Endothelial cell of umbilical vein (primary cell): ENCODE measurements at regions not wholly inside any gene's neighbourhood (a gene's known extent, or its start where the extent isn't known, plus 50 kb on each side); places are given as distances from the start of the nearest gene placed in this dataset.

Experiments used
- BruUV-seq: library from RNA; stranded (reverse); fragments of 400-500 nt; replicated peaks from 2 replicates; lab custom pipeline; 2021; lab: Mats Ljungman, UMichigan
- CTCF ChIA-PET: fragments of 300-600, 350-600 bp; sonication (Branson Sonifier 250); formaldehyde crosslinking; loops from one replicate; lab custom pipeline; 2021; ENCODE audit warnings: antibody characterized with exemption, inconsistent platforms; lab: Charles Lee
- POLR2A ChIA-PET: fragments of 300-600, 350-600 bp; sonication (Branson Sonifier 250); formaldehyde crosslinking; loops from one replicate; lab custom pipeline; 2021; ENCODE audit warnings: antibody characterized with exemption, inconsistent platforms; lab: Charles Lee
- DNase-seq: peaks from one replicate; pipeline ENCODE4 v3.0.0-alpha.2; 2011; ENCODE audit warnings: low read depth, low spot score
- FAIRE-seq: peaks from 2 replicates; lab custom pipeline; 2011; peaks lifted over from hg19 to GRCh38; lab: Jason Lieb, UNC
- H2AFZ ChIP-seq: 2 replicates; pipeline ENCODE4 v1.6.0; 2012; ENCODE audit warnings: low read depth, low read length, control low read depth, inconsistent platforms
- H3K27ac ChIP-seq: 2 replicates; pipeline ENCODE4 v1.5.1; 2011; ENCODE audit warnings: low read depth, mild to moderate bottlenecking, control low read depth, low read length, moderate library complexity; ENCODE audit not compliant: insufficient read depth
- H3K27me3 ChIP-seq, 2 experiments: 2 replicates each; pipeline versions ENCODE4 v1.6.0 to v1.6.1; 2011; ENCODE audit warnings: low read length in 2 of 2, mixed read lengths in 1 of 2; ENCODE audit not compliant: control insufficient read depth in 2 of 2, insufficient read depth in 2 of 2
- H3K36me3 ChIP-seq, 2 experiments: 2 replicates in 1 of 2; 3 replicates in 1 of 2; pipeline ENCODE4 v1.5.1; 2011; ENCODE audit warnings: low read length in 2 of 2, mild to moderate bottlenecking in 1 of 2, moderate library complexity in 1 of 2; ENCODE audit not compliant: control insufficient read depth in 2 of 2, insufficient read depth in 2 of 2; ENCODE audit errors: extremely low read depth in 1 of 2
- H3K4me1 ChIP-seq: 3 replicates; pipeline ENCODE4 v1.5.1; 2011; ENCODE audit warnings: mild to moderate bottlenecking, low read length; ENCODE audit not compliant: control insufficient read depth, insufficient read depth; ENCODE audit errors: extremely low read depth
- H3K4me2 ChIP-seq: 2 replicates; pipeline ENCODE4 v1.6.1; 2011; ENCODE audit warnings: low read length, control low read depth, mixed read lengths; ENCODE audit not compliant: insufficient read depth
- H3K4me3 ChIP-seq, 3 experiments: fragments of 200-600 bp in 1 of 3; sonication (generic), shearing (Covaris generic) in 1 of 3; replicated peaks in 1 of 3; 2 replicates each; pipeline ENCODE4 v1.5.1; 2011 to 2016; ENCODE audit warnings: control low read depth in 3 of 3, low read length in 3 of 3, mild to moderate bottlenecking in 2 of 3, inconsistent platforms in 1 of 3, low read depth in 1 of 3, moderate library complexity in 1 of 3; ENCODE audit not compliant: insufficient read depth in 1 of 3
- H3K79me2 ChIP-seq: 2 replicates; pipeline ENCODE4 v1.6.0; 2012; ENCODE audit warnings: low read length, inconsistent platforms; ENCODE audit not compliant: control insufficient read depth, insufficient read depth
- H3K9ac ChIP-seq: replicated peaks from 2 replicates; pipeline ENCODE3; 2011; ENCODE audit warnings: low read length, control low read depth; ENCODE audit not compliant: insufficient read depth; ENCODE audit errors: extremely low read depth
- H3K9me1 ChIP-seq: replicated peaks from 3 replicates; pipeline ENCODE4 v1.6.0; 2011; ENCODE audit warnings: mild to moderate bottlenecking, low read length; ENCODE audit not compliant: control insufficient read depth, insufficient read depth; ENCODE audit errors: extremely low read depth
- H3K9me3 ChIP-seq: replicated peaks from 2 replicates; pipeline ENCODE4 v1.5.1; 2012; ENCODE audit warnings: low read length, inconsistent platforms; ENCODE audit not compliant: control insufficient read depth, insufficient read depth
- H4K20me1 ChIP-seq: replicated peaks from 2 replicates; pipeline ENCODE3; 2011; ENCODE audit warnings: mild to moderate bottlenecking, low read length; ENCODE audit not compliant: control insufficient read depth, insufficient read depth; ENCODE audit errors: extremely low read depth
- CTCF ChIP-seq, 2 donors: IDR thresholded peaks; 1 replicate in 1 of 2; 2 replicates in 1 of 2; pipeline ENCODE4 v1.5.1; 2011; ENCODE audit warnings: low read length in 2 of 2, mild to moderate bottlenecking in 2 of 2, moderate library complexity in 2 of 2, control low read depth in 1 of 2, inconsistent platforms in 1 of 2, low read depth in 1 of 2; ENCODE audit not compliant: insufficient read depth in 1 of 2; ENCODE audit errors: extremely low read depth in 1 of 2
- EZH2 ChIP-seq: IDR thresholded peaks from 2 replicates; pipeline ENCODE4 v1.6.1; 2012; ENCODE audit warnings: borderline replicate concordance, low read depth, mild to moderate bottlenecking, moderate library complexity, low read length, inconsistent platforms; ENCODE audit not compliant: severe bottlenecking
- FOS ChIP-seq: IDR thresholded peaks from 2 replicates; pipeline ENCODE4 v1.6.1; 2011; ENCODE audit warnings: mild to moderate bottlenecking, low read length, moderate library complexity, borderline replicate concordance; ENCODE audit not compliant: insufficient read depth
- GATA2 ChIP-seq: IDR thresholded peaks from 2 replicates; pipeline ENCODE4 v1.7.0; 2011; ENCODE audit warnings: low read depth, mild to moderate bottlenecking, moderate library complexity, mixed read lengths, low read length; ENCODE audit not compliant: insufficient read length, insufficient read depth
- JUN ChIP-seq: IDR thresholded peaks from 2 replicates; pipeline ENCODE4 v1.6.1; 2011; ENCODE audit warnings: borderline replicate concordance, low read depth; ENCODE audit not compliant: insufficient read length, insufficient read depth
- MAX ChIP-seq: IDR thresholded peaks from 2 replicates; pipeline ENCODE4 v1.6.1; 2011; ENCODE audit not compliant: insufficient read depth, insufficient read length
- MYC ChIP-seq: IDR thresholded peaks from one replicate; pipeline ENCODE4 v1.6.1; 2011; ENCODE audit warnings: mild to moderate bottlenecking, low read depth, low read length
- POLR2A ChIP-seq: IDR thresholded peaks from 2 replicates; pipeline ENCODE4 v1.6.1; 2012; ENCODE audit warnings: low read depth, mild to moderate bottlenecking, control low read depth, low read length
- POLR2AphosphoS5 ChIP-seq: IDR thresholded peaks from 2 replicates; pipeline ENCODE4 v1.6.1; 2012; ENCODE audit warnings: low read depth, mild to moderate bottlenecking, control low read depth, low read length, moderate library complexity; ENCODE audit not compliant: insufficient read depth
- dilution Hi-C: fragments of 300-500 bp; cut with MboI; formaldehyde crosslinking; loops from one replicate; pipeline ENCODE4 v1.15.0; 2019; ENCODE audit warnings: low sequenced_read_pairs; ENCODE audit not compliant: extremely low pct_ligation_motif_present
- intact Hi-C: fragments of 100-400 bp; cut with micrococcal nuclease; formaldehyde crosslinking; loops from one replicate; pipeline ENCODE4 v1.10.0; 2022

GRCh38 chr13:58480061-58480460, 848.5 kb downstream of the PCDH17 start:
- POLR2A ChIA-PET, result no interaction called here
- Histone ChIP-seq H2AFZ (no peak overlapping the region), H3K4me1 (no peaks in the 10 kb centered on the region), H3K9ac (no peak overlapping the region), H3K36me3 (no peaks in the 10 kb centered on the region), H3K9me1 (no peaks in the 10 kb centered on the region), H3K27me3 (no peaks in the 10 kb centered on the region), H3K9me3 (no peaks in the 10 kb centered on the region), H3K27ac (no peak overlapping the region), H4K20me1 (no peaks in the 10 kb centered on the region), H3K79me2 (no peaks in the 10 kb centered on the region), H3K4me3 (no peak overlapping the region), H3K4me2 (no peak overlapping the region)
- no peak for TF ChIP-seq GATA2
- TF ChIP-seq CTCF (IDR thresholded peaks at IDR 0.05; ENCODE audit: extremely low read depth in 1 of 2, insufficient read depth in 1 of 2, low read depth in 1 of 2, low read length in 2 of 2), result no peak
- TF ChIP-seq EZH2, result no peak
- TF ChIP-seq JUN, result no peak
- no peak for TF ChIP-seq MYC
- no peak for TF ChIP-seq MAX
- no peak for TF ChIP-seq POLR2AphosphoS5
- TF ChIP-seq POLR2A, result no peak
- no peak for TF ChIP-seq FOS
- BruUV-seq, result no TSS peak
- intact Hi-C loops, result no loop called here
- dilution Hi-C loops, result no loop called here
- CTCF ChIA-PET, result no interaction called here
- DNase-seq (no peak), FAIRE-seq (no peak)
